Keratinocyte (primary cell): ENCODE measurements at regions not wholly inside any gene's neighbourhood (a gene's known extent, or its start where the extent isn't known, plus 50 kb on each side); places are given as distances from the start of the nearest gene placed in this dataset.

Experiments used
- EZH2 ChIP-seq: IDR thresholded peaks from one replicate; pipeline ENCODE4 v1.6.1; 2012; ENCODE audit warnings: inconsistent platforms, mild to moderate bottlenecking, low read length, moderate library complexity
- TF ChIP-seq, protein P1 (sequence below), 3 experiments: IDR thresholded peaks in 1 of 3; conservative IDR thresholded peaks in 1 of 3; optimal IDR thresholded peaks in 1 of 3; 2 replicates in 2 of 3; 3 replicates in 1 of 3; pipeline versions ENCODE3 to v1.5.1; 2011; ENCODE audit warnings: low read length in 3 of 3, mild to moderate bottlenecking in 3 of 3, moderate library complexity in 2 of 3, control low read depth in 1 of 3, inconsistent platforms in 1 of 3; ENCODE audit not compliant: insufficient read depth in 2 of 3; ENCODE audit errors: extremely low read depth in 1 of 3

DNA sequence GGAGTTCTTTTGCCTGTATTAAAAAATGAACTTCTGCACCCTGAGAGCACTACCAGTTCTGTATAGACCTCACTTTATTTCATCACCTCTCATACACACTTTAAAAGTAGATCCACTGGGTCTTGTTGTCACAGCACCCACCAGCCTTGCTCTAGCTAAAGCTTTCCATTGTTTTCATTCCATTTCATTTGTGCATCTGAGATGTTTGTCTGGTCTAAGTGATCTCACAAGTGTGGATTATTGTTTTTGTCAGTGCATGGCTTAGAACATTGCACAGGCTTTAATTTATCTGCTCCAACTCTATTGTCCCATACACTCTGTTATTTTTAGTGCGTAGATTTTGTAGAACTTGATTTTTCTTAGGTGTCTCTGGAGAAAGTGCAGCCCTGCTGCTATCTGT, 1157.5 kb upstream of the PABPC4L start:
- TF ChIP-seq, protein P1, sequence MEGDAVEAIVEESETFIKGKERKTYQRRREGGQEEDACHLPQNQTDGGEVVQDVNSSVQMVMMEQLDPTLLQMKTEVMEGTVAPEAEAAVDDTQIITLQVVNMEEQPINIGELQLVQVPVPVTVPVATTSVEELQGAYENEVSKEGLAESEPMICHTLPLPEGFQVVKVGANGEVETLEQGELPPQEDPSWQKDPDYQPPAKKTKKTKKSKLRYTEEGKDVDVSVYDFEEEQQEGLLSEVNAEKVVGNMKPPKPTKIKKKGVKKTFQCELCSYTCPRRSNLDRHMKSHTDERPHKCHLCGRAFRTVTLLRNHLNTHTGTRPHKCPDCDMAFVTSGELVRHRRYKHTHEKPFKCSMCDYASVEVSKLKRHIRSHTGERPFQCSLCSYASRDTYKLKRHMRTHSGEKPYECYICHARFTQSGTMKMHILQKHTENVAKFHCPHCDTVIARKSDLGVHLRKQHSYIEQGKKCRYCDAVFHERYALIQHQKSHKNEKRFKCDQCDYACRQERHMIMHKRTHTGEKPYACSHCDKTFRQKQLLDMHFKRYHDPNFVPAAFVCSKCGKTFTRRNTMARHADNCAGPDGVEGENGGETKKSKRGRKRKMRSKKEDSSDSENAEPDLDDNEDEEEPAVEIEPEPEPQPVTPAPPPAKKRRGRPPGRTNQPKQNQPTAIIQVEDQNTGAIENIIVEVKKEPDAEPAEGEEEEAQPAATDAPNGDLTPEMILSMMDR (optimal IDR thresholded peaks at IDR 0.05 in 1 of 3, IDR thresholded peaks at IDR 0.05 in 1 of 3, conservative IDR thresholded peaks at IDR 0.05 in 1 of 3; ENCODE audit: extremely low read depth in 1 of 3, insufficient read depth in 2 of 3, low read length in 3 of 3), result no peak
- TF ChIP-seq EZH2, result no peak
